Fibroblast of skin of right biceps (primary cell): ENCODE measurements at regions not wholly inside any gene's neighbourhood (a gene's known extent, or its start where the extent isn't known, plus 50 kb on each side); places are given as distances from the start of the nearest gene placed in this dataset.

Experiments used
- DNase-seq: peaks from one replicate; pipeline ENCODE4 v3.0.0-alpha.2; 2013

DNA sequence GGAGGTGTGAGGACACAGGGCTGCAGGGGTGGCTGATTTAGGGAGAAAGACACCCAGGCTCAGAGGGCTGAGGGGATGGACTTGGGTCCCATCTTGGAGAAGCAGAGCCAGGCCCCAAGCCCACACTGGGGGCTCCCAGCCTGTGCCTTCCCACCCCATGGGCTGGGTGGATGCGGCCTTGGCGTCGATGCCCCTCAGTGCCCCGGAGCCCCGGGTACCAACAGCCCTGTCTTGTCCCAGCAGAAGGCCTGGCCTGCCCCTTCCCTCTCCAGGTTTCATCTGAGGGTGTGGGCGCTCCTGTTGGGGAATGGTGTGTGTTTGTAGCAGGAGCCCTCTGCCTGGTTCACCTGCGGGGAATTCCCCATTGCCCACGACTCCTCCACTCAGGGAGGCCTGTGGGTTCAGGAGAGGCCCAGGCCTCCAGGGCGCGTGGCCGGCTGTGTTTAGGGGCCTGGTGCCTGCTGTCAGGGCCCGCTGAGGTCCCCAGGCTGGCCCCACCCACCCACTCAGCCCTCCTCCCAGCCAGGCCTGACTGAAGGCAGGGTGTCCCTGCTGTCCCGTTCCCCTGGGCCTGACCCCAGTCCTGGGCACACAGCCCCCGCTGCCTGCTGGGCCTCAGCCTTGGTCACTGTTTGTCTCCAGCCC lies 51.1 kb upstream of the BEGAIN start:
- DNase-seq, result no peak

GRCh38 chr14:100639280-100639679 lies 52.1 kb upstream of the BEGAIN start:
- no peak for DNase-seq

DNA sequence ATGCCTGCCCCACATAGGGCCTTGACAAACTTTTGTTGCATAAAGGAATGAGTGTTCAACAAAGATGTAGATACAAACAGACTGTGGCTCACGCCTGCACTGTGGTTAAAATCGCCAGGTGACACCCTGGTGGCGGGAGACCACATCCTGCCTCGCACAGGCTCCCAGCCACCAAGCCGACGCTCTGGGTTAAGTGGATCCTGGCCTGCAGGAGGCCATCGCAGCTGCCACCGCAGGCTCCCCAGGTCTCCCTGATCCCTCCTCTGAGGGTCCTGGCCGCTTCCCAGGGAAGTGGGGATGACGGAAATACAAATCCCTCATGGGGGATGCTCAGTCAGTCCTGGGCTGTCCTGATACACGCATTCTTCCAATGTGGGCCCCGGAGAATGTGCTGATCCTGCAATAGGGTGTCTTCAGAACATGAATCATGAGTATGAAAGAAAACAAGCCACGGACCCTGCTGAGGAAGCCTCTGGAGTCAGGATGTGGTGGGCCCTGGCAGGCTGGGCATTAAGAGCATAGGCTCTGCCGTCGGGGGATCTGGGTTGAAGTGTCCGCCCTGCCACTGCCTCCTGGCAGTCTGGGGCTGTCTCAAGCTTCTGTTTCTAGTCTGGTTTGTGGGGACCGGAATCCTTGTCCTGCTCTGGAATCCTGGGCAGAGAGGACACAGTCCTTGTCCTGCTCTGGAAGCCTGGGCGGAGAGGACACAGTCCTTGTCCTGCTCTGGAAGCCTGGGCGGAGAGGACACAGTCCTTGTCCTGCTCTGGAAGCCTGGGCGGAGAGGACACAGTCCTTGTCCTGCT lies 53.5 kb upstream of the BEGAIN start:
- DNase-seq, result peak; percentile 90

DNA sequence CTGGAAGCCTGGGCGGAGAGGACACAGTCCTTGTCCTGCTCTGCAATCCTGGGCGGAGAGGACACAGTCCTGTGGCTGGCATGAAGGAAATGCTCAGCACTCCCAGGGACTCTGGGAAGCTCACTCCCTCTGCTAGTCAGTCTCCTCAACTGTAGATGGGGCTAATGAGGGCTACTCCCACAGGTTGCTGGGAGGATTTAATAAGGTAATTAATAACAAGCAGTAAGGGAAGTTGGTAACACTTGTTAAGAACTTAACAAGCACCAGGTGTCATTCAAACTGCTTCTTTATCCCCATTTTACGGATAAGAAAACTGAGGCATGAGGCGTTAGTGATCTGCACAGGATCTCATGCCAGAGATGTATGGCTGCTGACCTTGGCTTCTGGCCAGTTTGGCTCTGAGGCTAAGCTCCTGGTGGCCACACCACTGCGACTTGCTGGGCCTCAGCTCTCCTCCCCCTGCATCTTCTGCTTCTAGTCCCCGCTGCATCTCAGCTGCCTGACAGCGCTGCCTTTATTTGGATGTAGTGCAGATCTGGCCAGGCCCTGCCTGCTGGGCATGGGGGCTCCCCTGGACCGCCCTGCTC lies 54.1 kb upstream of the BEGAIN start:
- DNase-seq, result peak; percentile 15

DNA sequence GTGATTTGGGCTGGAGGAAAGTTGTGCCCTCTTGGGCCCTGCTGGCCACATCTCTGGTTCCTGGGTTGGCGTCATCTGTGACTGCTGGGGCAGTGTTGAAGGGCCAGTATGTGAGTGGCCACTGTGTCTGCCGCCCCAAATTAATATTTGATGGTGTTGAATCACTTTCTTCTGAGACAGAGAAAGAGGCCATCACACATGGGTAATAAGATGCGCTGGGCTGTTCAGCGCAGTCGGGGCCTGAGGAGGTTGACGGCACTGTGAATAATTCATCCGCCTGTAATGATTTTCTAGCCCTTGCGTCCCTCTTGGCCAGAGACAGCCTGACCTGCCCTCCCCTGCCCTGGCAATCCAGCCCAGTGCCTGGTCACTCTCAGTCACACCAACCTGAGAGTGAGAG lies 56.2 kb upstream of the BEGAIN start:
- DNase-seq, result no peak

DNA sequence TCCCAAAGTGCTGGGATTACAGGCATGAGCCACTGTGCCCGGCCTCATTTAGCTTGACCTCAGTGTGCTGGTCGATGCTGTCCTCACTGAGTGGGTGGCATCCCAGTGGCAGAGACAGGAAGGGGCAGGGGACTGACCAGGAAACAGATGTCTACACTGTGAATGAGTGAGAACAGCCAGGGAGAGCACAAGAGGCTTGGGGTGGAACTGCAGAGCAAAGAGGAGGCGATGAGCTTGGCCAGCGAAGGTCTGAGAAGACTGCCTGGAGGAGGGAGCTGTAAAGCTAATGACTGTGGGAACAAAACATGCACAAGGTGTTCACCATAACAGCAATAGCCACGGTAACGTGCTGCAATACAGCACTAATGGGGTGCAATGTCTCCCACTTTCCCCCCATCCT lies 57.2 kb upstream of the BEGAIN start:
- no peak for DNase-seq

- DNase-seq, result no peak
Observed at GRCh38 chr14:100644784-100645183, 57.6 kb upstream of the BEGAIN start.

DNA sequence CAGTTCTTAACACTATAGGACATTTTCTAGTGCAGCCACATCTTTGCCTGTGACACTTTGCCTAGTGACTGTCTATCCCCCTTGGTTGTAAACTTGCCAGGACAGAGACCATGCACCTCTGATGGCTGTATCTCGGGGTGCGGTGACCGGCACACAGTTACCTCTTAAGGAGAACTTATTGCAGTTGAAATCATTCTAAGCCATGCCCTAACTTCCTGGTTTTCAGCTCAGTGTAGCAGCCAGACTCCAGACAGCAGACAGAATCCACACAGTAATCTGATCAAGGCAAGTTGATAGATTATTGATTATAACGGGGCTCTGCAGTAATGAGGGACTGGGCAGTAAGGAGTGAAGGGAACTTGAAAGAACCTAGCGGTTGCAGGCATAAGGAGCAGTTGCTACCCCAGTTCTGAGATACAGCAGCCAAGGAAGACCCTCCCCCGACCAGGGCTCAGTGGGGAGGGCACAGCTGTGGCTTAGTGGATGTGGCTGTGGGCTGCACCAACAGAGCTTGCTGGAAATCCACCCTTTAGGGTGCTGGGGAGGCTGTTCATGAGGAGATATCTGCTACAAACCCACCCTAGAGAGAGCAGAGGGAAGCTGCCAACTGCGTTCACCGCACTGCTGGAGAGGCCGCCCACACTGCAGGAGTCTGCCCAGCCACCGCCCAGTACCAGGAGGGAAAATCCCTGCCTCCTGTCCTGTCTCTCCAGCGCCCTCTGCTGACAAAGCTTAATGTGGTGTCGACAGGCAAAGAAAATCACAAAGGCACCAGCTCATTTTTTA lies 58.2 kb upstream of the BEGAIN start:
- peak; percentile 77 for DNase-seq

DNA sequence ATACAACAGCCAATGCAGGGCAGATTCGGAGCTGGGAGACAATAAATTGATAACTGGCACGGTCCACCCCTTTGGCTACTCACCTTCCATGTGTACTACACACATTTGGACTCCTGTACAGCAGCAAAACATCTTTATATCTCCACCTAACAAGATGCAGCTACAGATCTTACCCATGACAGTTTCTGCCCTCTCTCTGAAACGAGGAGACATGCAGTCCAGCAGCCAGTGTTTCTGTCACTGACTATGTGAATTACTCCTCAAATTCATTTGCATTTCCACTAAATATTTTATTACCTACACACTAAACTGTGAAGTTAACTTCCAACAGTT lies 58.7 kb upstream of the BEGAIN start:
- DNase-seq, result no peak

GRCh38 chr14:100648474-100649172 lies 61.4 kb upstream of the BEGAIN start:
- DNase-seq, result no peak

DNA sequence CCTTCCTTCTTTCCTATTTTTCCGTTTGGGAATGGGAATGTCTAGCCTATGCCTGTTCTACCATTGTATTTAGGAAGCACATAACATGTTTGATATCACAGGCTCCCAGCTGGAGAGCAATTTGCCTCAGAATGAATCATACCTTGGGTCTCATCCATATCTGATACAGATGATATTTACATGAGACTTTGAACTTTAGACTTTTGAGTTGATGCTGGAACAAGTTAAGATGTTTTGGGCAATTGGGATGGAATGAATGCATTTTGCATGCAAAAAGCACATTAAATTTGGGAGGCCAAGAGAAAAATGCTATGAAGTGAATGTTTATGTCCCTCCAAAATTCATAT lies 61.9 kb upstream of the BEGAIN start:
- peak; percentile 73 for DNase-seq

GRCh38 chr14:100651999-100652508 lies 64.8 kb upstream of the BEGAIN start:
- DNase-seq, result peak; percentile 48

DNA sequence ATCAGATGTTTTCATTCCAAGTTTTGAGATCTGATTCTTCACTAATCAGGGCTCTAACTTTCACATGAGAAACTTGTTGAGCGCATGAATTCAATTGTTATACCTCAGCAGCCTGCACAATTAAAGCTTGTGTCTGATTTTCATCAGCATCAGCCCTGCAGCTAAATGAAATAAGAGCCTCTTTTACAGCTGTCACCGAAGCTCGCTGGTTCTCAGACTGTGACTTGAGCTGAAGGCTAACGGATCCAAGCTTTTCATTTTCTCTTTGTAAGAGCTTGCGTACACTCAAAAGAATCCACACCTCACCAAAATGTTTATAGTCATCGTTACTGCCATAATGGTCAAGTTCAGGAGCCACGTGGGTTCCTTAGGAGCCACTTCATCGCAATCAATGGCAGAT lies 65.5 kb upstream of the BEGAIN start:
- DNase-seq, result peak; percentile 40

- DNase-seq, result no peak
Observed at GRCh38 chr14:100653409-100653808, 66.2 kb upstream of the BEGAIN start.

DNA sequence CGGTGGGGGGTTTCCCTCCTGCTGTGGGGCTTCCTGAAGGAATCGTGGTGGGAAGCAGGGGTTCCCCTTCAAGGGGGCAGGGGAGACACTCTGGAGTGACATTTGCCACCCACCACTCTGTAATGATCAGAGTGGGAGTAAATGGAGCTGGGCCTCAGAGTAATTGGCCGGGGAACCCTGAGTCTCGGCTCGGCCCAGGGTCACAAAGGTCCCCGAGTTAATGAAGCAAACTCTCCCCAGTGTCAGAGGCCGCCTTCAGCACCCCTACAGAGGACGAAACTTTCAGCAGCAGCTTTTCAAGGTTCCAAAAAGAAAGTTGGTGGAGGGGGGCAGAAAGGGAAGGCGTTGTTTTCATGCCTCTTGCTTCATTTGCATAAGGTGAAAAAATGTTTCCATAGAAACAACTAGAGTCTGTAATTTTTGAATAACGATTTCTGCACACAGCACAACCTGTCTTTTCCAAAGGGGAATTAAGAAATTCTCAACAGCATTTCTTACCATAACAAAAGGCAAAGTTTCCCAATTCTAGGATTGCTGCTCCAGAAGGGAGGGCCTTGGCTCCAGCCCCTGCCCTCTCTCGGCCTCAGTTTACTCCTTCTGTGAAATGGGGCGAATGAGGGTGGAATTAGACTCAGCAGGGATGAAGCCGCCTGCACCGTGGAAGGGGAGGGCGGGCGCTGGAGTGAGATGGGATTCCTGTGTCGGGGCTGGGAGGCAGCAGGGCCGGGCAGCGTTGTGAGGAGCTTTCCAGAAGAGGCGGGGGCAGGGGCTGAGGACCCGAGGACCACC lies 67.0 kb upstream of the BEGAIN start:
- DNase-seq, result no peak

DNA sequence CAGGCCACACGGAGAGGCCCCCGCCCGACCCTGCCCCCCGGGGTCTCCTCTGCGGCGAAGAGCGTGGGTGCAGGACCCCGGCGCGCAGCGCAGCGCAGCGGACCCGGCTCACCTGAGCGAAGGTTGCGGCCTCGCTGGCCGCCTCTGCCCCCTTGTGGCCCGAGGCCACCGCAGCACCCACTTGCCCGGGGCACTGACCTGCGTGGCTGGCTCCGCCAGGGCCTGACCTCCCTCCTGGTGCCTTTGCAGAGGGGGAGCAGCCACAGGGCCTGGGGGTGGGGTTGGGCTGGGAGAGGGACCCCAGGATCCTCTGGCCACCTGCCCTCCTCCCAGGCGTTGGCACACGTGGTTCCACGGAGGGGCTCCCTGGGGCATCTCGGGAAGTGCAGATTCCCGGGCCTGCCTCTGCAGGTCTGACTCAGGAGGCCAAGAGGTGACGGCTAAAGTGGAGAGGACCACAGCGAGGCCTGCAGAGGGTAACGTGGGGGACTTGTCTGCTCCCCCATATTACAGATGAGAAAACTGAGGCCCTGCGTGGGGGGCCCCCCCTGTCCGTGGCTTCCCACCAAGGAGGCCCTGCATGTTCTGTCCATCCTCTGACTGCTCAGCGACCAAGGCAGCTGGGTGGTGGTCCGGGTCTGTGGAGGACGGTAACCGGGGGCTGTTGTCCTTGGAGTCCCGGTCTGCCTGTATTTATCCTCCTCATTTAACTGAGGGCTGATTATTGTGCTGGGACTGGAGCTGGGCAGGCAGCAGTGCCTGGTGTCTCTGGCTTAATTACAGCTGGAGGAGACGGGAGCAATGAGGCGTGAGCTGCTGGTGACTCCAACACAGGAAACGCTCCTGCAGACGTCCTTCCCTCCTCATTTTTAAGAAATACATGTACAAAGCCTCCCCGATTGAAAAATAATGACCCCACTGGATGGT lies 67.9 kb upstream of the BEGAIN start:
- no peak for DNase-seq

DNA sequence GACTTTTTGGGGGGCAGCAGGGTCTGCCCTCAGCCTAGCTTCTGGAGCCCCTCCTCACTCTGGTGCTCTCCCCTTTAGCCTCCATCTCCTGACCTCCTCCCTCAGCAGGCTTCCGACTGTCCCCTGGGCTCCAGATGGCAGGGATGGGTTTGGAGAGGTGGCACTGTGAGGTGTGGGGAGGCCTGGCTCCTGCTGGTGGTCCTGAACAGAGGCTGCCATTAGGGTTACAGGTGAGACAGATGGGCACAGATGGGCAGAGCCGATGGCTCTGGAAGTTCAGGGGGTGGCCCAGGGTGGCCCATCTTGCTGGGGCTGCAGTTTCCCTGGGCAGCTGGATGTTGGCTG lies 68.5 kb upstream of the BEGAIN start:
- no peak for DNase-seq

DNA sequence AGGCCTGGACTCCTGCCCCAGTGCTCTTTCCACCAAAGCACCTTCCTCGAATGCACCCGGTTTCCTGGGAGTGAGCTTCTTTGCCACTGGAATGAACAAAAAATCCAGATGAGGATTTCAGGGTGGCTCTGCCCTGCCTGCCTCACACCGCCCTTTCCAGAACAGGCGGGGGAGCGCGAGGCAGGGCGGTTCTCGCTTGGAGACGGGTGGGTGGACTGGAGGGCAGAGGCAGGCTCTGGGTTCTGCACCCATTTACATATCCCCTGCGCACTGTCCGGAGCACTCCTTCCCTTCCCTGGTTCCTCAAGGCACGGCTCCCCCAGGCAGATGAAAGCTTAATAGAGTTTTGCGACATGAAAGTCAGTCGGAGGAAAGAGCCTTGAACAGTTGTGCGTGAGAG lies 69.7 kb upstream of the DLK1 start:
- no peak for DNase-seq

- DNase-seq, result no peak
Observed at GRCh38 chr14:100657780-100658179, 68.9 kb upstream of the DLK1 start.

- DNase-seq, result no peak
Observed at GRCh38 chr14:100658181-100658886, 68.4 kb upstream of the DLK1 start.
